Osteocyte (in vitro differentiated cells): ENCODE measurements at regions not wholly inside any gene's neighbourhood (a gene's known extent, or its start where the extent isn't known, plus 50 kb on each side); places are given as distances from the start of the nearest gene placed in this dataset.

Source experiments
- DNase-seq: peaks from one replicate; pipeline ENCODE4 v3.0.0; 2021; ENCODE audit warnings: mixed read lengths; ENCODE audit not compliant: unreplicated experiment; ENCODE audit errors: extremely low spot score
- H3K27ac Mint-ChIP-seq: one replicate; pipeline ENCODE4 v1.8.0; 2021; ENCODE audit warnings: mild to moderate bottlenecking, mixed read lengths; ENCODE audit not compliant: unreplicated experiment
- H3K27me3 Mint-ChIP-seq: one replicate; pipeline ENCODE4 v1.8.0; 2021; ENCODE audit warnings: mixed read lengths; ENCODE audit not compliant: unreplicated experiment
- H3K36me3 Mint-ChIP-seq: one replicate; pipeline ENCODE4 v1.8.0; 2021; ENCODE audit warnings: mixed read lengths; ENCODE audit not compliant: unreplicated experiment
- H3K4me1 Mint-ChIP-seq: one replicate; pipeline ENCODE4 v1.8.0; 2021; ENCODE audit warnings: mixed read lengths; ENCODE audit not compliant: unreplicated experiment
- H3K4me3 Mint-ChIP-seq: one replicate; pipeline ENCODE4 v1.8.0; 2021; ENCODE audit warnings: mild to moderate bottlenecking, moderate library complexity, mixed read lengths; ENCODE audit not compliant: unreplicated experiment
- H3K9me3 Mint-ChIP-seq: one replicate; pipeline ENCODE4 v1.8.0; 2021; ENCODE audit warnings: mixed read lengths; ENCODE audit not compliant: unreplicated experiment
- TF ChIP-seq, protein P1 (sequence below): fragments of 200-600 bp; sonication (generic); IDR thresholded peaks from 2 replicates; pipeline ENCODE4 v1.5.0; 2021; ENCODE audit warnings: antibody characterized with exemption, mild to moderate bottlenecking, moderate library complexity

DNA sequence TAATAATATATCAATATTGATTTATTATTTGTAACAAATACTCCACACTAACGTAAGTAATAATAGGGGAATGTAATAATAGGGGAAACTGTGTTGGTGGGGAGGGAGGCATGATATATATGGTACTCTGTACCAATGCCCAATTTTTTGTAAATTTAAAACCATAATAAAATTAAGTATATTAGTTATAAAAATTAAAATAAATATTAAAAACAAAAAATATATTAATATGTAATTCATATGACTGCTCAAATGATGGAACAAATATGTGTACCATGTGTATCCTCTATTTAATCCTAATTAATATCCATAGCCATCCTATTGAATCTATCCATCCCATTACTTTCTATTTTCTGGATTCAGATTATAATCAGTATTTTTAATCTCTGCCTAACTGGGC is 578.0 kb downstream of the KCNA4 start:
- DNase-seq: no peak

DNA sequence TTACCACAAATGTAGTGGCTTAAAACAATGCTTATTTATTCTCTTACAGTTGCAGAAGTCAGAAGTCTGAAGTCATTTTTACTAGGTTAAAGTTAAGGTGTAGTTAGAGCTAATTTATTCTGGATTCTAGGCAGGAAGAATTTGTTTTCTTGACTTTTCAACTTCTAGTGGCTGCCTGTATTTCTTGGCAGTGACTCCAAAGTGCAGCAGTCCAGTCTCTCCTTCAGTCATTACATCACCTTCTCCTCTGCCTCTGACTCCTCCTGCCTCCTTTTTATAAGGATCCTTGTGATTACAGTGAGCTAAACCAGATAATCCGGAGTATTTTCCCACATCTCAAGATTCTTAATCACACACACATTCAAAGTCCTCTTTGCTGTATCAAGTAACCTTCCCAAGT is 581.4 kb downstream of the KCNA4 start:
- DNase-seq: no peak
- Mint-ChIP-seq H3K27me3 (peaks cover 28% of the 10 kb centered on the region), H3K4me3 (no peak overlapping the region), H3K9me3 (no peaks in the 10 kb centered on the region), H3K36me3 (no peaks in the 10 kb centered on the region), H3K4me1 (no peaks in the 10 kb centered on the region), H3K27ac (no peak overlapping the region)
- TF ChIP-seq, protein P1, sequence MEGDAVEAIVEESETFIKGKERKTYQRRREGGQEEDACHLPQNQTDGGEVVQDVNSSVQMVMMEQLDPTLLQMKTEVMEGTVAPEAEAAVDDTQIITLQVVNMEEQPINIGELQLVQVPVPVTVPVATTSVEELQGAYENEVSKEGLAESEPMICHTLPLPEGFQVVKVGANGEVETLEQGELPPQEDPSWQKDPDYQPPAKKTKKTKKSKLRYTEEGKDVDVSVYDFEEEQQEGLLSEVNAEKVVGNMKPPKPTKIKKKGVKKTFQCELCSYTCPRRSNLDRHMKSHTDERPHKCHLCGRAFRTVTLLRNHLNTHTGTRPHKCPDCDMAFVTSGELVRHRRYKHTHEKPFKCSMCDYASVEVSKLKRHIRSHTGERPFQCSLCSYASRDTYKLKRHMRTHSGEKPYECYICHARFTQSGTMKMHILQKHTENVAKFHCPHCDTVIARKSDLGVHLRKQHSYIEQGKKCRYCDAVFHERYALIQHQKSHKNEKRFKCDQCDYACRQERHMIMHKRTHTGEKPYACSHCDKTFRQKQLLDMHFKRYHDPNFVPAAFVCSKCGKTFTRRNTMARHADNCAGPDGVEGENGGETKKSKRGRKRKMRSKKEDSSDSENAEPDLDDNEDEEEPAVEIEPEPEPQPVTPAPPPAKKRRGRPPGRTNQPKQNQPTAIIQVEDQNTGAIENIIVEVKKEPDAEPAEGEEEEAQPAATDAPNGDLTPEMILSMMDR: no peak

More for the DNA sequence above, 578.0 kb downstream of the KCNA4 start:
- H3K9me3 Mint-ChIP-seq: no peaks in the 10 kb centered on the region
- TF ChIP-seq, protein P1: no peak
- H3K27me3 Mint-ChIP-seq: peaks cover 19% of the 10 kb centered on the region
- no peaks in the 10 kb centered on the region for H3K36me3 Mint-ChIP-seq
- no peaks in the 10 kb centered on the region for H3K4me1 Mint-ChIP-seq
- H3K27ac Mint-ChIP-seq: no peak overlapping the region
- no peak overlapping the region for H3K4me3 Mint-ChIP-seq

DNA sequence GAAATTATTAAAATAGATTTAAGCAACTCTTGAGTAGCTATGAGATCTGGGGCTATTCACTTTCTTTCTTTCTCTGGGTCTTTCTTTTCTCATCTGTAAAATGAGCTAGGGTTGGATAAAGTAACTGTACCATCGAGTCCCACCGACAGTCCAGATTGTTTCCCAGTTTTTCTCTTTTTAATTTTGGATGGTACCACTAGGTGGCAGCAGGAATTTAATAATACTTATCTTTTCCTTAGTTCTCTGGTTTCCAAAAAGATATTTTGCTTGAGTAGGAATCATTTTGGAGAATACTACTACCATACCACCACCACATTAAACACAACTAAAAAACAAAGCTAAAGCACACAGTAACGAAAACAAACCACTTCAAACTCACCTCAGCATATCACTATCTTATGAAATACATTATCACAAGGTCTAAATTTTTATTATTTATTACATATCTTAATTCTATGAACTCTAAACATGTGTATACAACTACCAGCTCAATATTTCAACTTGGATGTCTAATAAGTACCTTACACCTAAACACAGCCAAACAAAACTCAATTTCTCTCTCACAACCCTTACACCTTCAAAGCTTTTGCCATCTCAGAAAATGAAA is 584.0 kb downstream of the KCNA4 start:
- H3K9me3 Mint-ChIP-seq: no peaks in the 10 kb centered on the region
- H3K27ac Mint-ChIP-seq: no peak overlapping the region
- DNase-seq: no peak
- TF ChIP-seq, protein P1: peak; percentile 68
- H3K4me3 Mint-ChIP-seq: no peak overlapping the region
- no peaks in the 10 kb centered on the region for H3K4me1 Mint-ChIP-seq
- peaks cover 27% of the 10 kb centered on the region for H3K27me3 Mint-ChIP-seq
- H3K36me3 Mint-ChIP-seq: no peaks in the 10 kb centered on the region

DNA sequence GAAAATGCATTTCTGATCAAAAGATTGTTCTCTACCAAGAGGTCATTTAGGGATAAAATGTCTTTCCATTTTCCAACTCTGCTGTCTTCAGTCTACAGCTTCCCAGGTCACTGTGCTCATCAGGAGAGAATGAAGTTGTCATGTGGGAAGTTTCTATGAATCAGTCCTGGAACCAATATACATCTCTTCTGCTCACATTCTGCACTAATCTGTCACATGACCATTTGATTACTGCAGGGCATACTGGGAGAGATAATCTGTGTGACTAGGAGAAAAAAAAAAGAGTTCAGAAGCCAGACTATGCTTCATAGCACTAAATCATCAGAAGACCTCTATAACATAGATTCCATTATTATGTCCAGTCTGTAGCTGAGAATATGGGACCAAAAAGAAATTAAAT is 611.5 kb downstream of the KCNA4 start:
- Mint-ChIP-seq H3K36me3 (no peaks in the 10 kb centered on the region), H3K4me3 (no peak overlapping the region), H3K9me3 (no peaks in the 10 kb centered on the region), H3K4me1 (no peaks in the 10 kb centered on the region), H3K27ac (no peak overlapping the region), H3K27me3 (peaks cover 42% of the 10 kb centered on the region)
- TF ChIP-seq, protein P1: no peak
- no peak for DNase-seq

DNA sequence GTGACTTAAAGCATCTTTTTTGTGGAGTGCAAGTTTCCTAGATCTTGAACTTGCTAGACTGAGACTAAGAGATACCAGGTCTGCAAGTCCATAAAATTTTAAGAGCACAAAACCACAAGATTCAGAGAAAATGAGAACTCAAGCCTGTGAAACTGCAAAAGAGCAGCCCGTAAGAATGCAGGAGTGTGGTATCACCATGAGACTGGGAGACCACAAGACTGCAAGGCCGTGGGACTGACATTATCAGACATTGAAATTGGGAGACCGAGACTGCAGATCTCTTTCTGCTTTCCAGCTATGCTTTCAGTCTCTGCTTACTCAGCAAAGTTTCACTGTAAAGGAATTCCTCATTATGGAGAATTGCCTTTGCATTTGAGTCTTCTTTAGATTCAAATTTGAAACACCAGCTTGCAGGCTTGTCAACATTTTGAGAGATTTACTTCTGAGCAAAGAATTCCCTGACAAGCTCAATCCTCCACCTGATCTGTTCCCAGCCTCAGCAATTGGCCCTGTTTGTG is 621.2 kb downstream of the KCNA4 start:
- Mint-ChIP-seq H3K4me3 (no peak overlapping the region), H3K27ac (no peak overlapping the region)

More for the DNA sequence above, 621.2 kb downstream of the KCNA4 start:
- no peaks in the 10 kb centered on the region for H3K9me3 Mint-ChIP-seq
- peaks cover 19% of the 10 kb centered on the region for H3K27me3 Mint-ChIP-seq
- no peak for DNase-seq
- TF ChIP-seq, protein P1: no peak
- H3K36me3 Mint-ChIP-seq: no peaks in the 10 kb centered on the region
- H3K4me1 Mint-ChIP-seq: no peaks in the 10 kb centered on the region
